Rectal smooth muscle tissue (tissue), 1 donor: ENCODE measurements at regions not wholly inside any gene's neighbourhood (a gene's known extent, or its start where the extent isn't known, plus 50 kb on each side); places are given as distances from the start of the nearest gene placed in this dataset.

Source experiments
- H3K27ac ChIP-seq: one replicate; pipeline ENCODE4 v1.7.0; 2013; ENCODE audit warnings: low read depth, low read length, inconsistent platforms
- H3K27me3 ChIP-seq: one replicate; pipeline ENCODE4 v1.7.0; 2013; ENCODE audit warnings: low read length; ENCODE audit not compliant: control insufficient read depth, insufficient read depth
- H3K36me3 ChIP-seq: one replicate; pipeline ENCODE4 v1.7.0; 2013; ENCODE audit warnings: low read length; ENCODE audit not compliant: control insufficient read depth, insufficient read depth
- H3K4me1 ChIP-seq: one replicate; pipeline ENCODE4 v1.7.0; 2013; ENCODE audit warnings: low read length; ENCODE audit not compliant: control insufficient read depth, insufficient read depth
- H3K4me3 ChIP-seq: one replicate; pipeline ENCODE4 v1.7.0; 2013; ENCODE audit warnings: low read length
- H3K9ac ChIP-seq: one replicate; pipeline ENCODE4 v1.7.0; 2013; ENCODE audit warnings: low read length

- no peaks in the 10 kb centered on the region for H3K27me3 ChIP-seq
- H3K27ac ChIP-seq: peak overlapping the region; percentile 68
- no peak overlapping the region for H3K4me3 ChIP-seq
- peaks cover 9% of the 10 kb centered on the region for H3K4me1 ChIP-seq
- H3K9ac ChIP-seq: no peak overlapping the region
- no peaks in the 10 kb centered on the region for H3K36me3 ChIP-seq
Observed at GRCh38 chr5:104541141-104541785, 978.7 kb upstream of the NUDT12 start.

GRCh38 chr5:104540448-104540847, 977.9 kb upstream of the NUDT12 start:
- Histone ChIP-seq H3K9ac (no peak overlapping the region), H3K27ac (peak overlapping the region; percentile 68), H3K27me3 (no peaks in the 10 kb centered on the region), H3K4me3 (no peak overlapping the region), H3K36me3 (no peaks in the 10 kb centered on the region), H3K4me1 (peaks cover 12% of the 10 kb centered on the region)

DNA sequence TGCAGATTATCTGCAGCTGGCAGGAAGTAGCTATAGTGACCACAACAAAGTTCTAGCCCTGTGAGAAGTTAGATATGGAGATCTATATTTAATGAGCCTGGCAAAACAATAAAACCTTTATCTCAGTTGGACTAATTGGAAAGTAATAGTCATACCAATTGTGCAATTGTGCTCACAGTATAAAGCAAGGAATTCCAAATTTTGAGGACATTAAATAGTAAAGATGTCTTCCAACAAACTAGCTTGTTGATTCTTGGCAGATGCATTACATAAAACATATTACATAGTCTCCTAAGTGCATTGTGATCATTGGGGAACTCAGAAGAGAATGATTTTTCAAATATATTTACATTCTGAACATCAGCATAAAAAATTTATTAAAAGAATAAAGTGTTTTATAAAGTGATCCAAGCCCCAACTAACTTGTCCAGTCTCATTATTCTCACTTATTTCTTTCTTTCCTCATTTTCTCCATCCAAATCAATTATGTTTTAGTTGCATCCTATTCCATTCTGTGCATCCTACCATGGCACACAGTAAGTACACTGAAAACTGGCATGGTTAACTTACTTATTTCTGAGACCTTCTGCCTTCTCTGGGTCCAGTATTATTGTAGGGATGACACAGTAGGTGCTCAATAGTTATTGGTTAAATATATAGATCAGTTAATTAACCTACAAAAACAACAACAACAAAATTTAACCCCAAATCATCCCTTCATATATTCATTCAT, 977.2 kb upstream of the NUDT12 start:
- Histone ChIP-seq H3K9ac (no peak overlapping the region), H3K27ac (peak overlapping the region; percentile 68), H3K27me3 (no peaks in the 10 kb centered on the region), H3K4me1 (peaks cover 12% of the 10 kb centered on the region), H3K4me3 (no peak overlapping the region), H3K36me3 (no peaks in the 10 kb centered on the region)

GRCh38 chr5:104538734-104539133, 976.1 kb upstream of the NUDT12 start:
- no peak overlapping the region for H3K27ac ChIP-seq
- no peaks in the 10 kb centered on the region for H3K27me3 ChIP-seq
- no peaks in the 10 kb centered on the region for H3K36me3 ChIP-seq
- H3K4me1 ChIP-seq: peaks cover 12% of the 10 kb centered on the region
- no peak overlapping the region for H3K4me3 ChIP-seq
- H3K9ac ChIP-seq: no peak overlapping the region

GRCh38 chr5:104533498-104533897, 970.9 kb upstream of the NUDT12 start:
- H3K27me3 ChIP-seq: no peaks in the 10 kb centered on the region
- no peak overlapping the region for H3K9ac ChIP-seq
- peaks cover 2% of the 10 kb centered on the region for H3K4me1 ChIP-seq
- no peak overlapping the region for H3K4me3 ChIP-seq
- H3K36me3 ChIP-seq: no peaks in the 10 kb centered on the region
- no peak overlapping the region for H3K27ac ChIP-seq

- Histone ChIP-seq H3K27me3 (no peaks in the 10 kb centered on the region), H3K4me1 (no peaks in the 10 kb centered on the region), H3K27ac (no peak overlapping the region), H3K9ac (no peak overlapping the region), H3K36me3 (no peaks in the 10 kb centered on the region), H3K4me3 (no peak overlapping the region)
Observed at GRCh38 chr5:104526866-104527265, 964.3 kb upstream of the NUDT12 start.

- H3K4me1 ChIP-seq: peaks cover 8% of the 10 kb centered on the region
- no peaks in the 10 kb centered on the region for H3K27me3 ChIP-seq
- no peak overlapping the region for H3K27ac ChIP-seq
- no peak overlapping the region for H3K4me3 ChIP-seq
- H3K9ac ChIP-seq: no peak overlapping the region
- H3K36me3 ChIP-seq: no peaks in the 10 kb centered on the region
Observed at GRCh38 chr5:104513640-104514072, 951.1 kb upstream of the NUDT12 start.

- H3K9ac ChIP-seq: no peak overlapping the region
- H3K36me3 ChIP-seq: no peaks in the 10 kb centered on the region
- peaks cover 8% of the 10 kb centered on the region for H3K4me1 ChIP-seq
- no peaks in the 10 kb centered on the region for H3K27me3 ChIP-seq
- no peak overlapping the region for H3K27ac ChIP-seq
- H3K4me3 ChIP-seq: no peak overlapping the region
Observed at GRCh38 chr5:104513121-104513602, 950.6 kb upstream of the NUDT12 start.

DNA sequence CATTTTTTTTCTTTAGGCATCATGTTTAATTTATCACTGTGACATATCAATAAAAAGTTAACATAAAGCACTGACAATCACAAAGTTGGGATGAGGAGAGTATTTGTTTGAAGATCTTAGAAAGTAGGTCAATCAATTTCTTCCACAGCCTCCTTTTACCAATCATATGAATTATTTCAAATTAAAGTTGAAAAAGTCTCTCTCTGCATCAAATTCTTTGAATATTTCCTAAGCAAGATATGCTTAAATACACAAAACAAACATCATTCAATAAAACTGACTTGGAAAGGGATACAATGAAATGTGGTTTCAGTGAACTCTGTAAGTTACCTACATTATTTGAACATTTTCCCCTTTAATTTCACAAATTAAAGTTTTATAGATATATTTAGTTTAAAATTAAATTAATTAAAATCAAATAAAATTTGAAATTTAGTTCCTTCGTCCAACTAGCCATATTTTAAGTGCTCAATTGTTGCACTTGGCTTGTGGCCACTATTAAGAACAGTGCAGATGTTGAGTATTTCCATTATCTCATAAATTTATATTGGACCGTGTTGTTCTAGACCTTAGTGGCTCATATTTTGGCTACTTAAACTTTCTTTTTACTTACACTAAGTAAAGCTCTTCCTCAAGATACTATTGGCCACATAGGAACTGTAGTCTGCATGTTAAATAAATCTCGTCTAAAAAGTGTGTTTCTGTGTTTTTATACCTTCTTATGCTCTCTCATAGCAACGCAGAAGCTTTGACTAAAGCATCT, 949.7 kb upstream of the NUDT12 start:
- Histone ChIP-seq H3K27me3 (no peaks in the 10 kb centered on the region), H3K9ac (no peak overlapping the region), H3K36me3 (no peaks in the 10 kb centered on the region), H3K4me3 (no peak overlapping the region), H3K4me1 (peaks cover 8% of the 10 kb centered on the region), H3K27ac (no peak overlapping the region)

DNA sequence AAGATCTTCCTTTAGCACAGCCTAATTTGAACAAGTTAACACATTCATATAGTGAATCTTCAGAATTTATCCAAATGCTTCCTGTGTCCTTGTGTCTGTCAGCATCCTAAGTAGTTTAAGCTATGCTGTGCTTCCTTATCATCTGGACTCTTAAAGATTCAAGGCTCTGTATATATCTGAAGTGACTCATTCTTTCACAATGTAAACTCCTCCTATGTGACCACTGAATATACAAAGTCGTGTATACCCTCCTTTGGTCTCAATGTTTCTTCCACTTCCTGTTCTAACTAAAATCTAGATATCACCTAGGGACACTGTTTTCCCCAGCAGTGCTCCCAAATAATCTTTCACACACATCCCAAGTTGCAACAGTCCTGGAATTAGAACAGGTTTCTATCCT, 935.7 kb upstream of the NUDT12 start:
- no peak overlapping the region for H3K4me3 ChIP-seq
- no peaks in the 10 kb centered on the region for H3K4me1 ChIP-seq
- no peak overlapping the region for H3K27ac ChIP-seq
- no peaks in the 10 kb centered on the region for H3K27me3 ChIP-seq
- no peaks in the 10 kb centered on the region for H3K36me3 ChIP-seq
- no peak overlapping the region for H3K9ac ChIP-seq

DNA sequence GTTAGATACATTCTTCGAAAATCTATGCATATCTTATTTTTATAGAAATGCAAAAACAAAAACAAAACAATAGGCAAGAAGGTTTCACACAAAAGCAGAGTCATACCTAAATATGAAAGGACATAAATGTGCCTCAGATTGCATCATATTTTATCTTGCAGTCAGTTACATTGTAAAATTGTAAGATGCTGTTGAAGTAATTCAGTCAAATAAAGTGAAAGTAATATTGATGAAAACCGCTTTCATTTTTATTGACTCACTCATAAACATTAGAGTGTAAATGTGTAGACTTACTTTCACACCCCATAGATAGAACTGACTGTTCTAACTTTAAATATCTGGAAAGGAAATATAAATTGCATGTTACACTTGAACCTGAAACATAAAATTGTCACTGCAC, 931.5 kb upstream of the NUDT12 start:
- Histone ChIP-seq H3K9ac (no peak overlapping the region), H3K27ac (no peak overlapping the region), H3K36me3 (no peaks in the 10 kb centered on the region), H3K4me1 (no peaks in the 10 kb centered on the region), H3K27me3 (no peaks in the 10 kb centered on the region), H3K4me3 (no peak overlapping the region)

DNA sequence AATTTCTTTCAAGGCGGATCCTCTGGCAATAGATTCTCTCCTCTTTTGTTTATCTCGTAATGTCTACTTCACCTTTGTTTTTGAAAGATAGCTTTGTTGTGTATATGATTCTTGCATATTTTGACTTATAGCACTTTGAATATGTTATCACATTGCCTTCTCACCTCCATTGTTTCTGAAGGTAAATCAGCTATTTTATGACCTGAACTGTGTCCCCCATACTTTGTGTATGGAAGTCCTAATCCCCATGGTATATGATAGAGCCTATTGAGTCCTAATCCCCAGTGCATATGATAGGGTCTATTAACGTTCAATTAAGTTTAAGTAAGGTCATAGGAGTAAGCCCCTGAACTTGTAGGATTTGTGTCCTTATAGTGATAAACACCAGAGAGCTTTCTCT, 910.2 kb upstream of the NUDT12 start:
- no peaks in the 10 kb centered on the region for H3K27me3 ChIP-seq
- no peak overlapping the region for H3K27ac ChIP-seq
- H3K36me3 ChIP-seq: no peaks in the 10 kb centered on the region
- no peak overlapping the region for H3K9ac ChIP-seq
- H3K4me3 ChIP-seq: no peak overlapping the region
- no peaks in the 10 kb centered on the region for H3K4me1 ChIP-seq
